GM23338 (cell line): ENCODE measurements at regions not wholly inside any gene's neighbourhood (a gene's known extent, or its start where the extent isn't known, plus 50 kb on each side); places are given as distances from the start of the nearest gene placed in this dataset.
A peak's percentile ranks its signal among the peaks of the same experiment; 100 is the strongest.

Experiments used
- ATAC-seq: fragments of 200-7000 bp; cut with Tn5 transposase; 3 replicates; pipeline ENCODE4 v1.9.1; 2020
- DNase-seq: peaks from one replicate; pipeline ENCODE4 v3.0.0-alpha.2; 2015; ENCODE audit warnings: low spot score
- H2AFZ ChIP-seq: fragments of 200-600 bp; sonication (generic); 2 replicates; pipeline ENCODE4 v1.8.0; 2016; ENCODE audit warnings: antibody characterized with exemption, mild to moderate bottlenecking, moderate library complexity
- H3F3A ChIP-seq: fragments of 200-600 bp; sonication (generic); replicated peaks from 2 replicates; pipeline ENCODE4 v1.8.0; 2017; ENCODE audit warnings: antibody characterized with exemption, mixed run types, low read depth
- H3K27ac ChIP-seq: fragments of 200-600 bp; sonication (generic); 2 replicates; pipeline ENCODE4 v1.6.1; 2016; ENCODE audit warnings: low read depth
- H3K27me3 ChIP-seq: fragments of 200-600 bp; sonication (generic); 2 replicates; pipeline ENCODE4 v1.8.0; 2016; ENCODE audit warnings: mild to moderate bottlenecking, mixed run types, moderate library complexity; ENCODE audit not compliant: insufficient read depth
- H3K36me3 ChIP-seq: fragments of 200-600 bp; sonication (generic); 2 replicates; pipeline ENCODE4 v1.8.0; 2016; ENCODE audit warnings: mild to moderate bottlenecking; ENCODE audit not compliant: insufficient read depth
- H3K4me1 ChIP-seq: fragments of 200-600 bp; sonication (generic); 2 replicates; pipeline ENCODE4 v1.8.0; 2016; ENCODE audit warnings: mild to moderate bottlenecking, moderate library complexity; ENCODE audit not compliant: insufficient read depth
- H3K4me2 ChIP-seq: fragments of 200-600 bp; sonication (generic); 2 replicates; pipeline ENCODE4 v1.7.1; 2017; ENCODE audit warnings: mixed run types
- H3K4me3 ChIP-seq: fragments of 200-600 bp; sonication (generic); 2 replicates; pipeline ENCODE4 v1.6.1; 2016; ENCODE audit warnings: mixed run types
- H3K79me2 ChIP-seq: fragments of 200-600 bp; sonication (generic); replicated peaks from 2 replicates; pipeline ENCODE4 v1.8.0; 2017; ENCODE audit warnings: mild to moderate bottlenecking; ENCODE audit not compliant: insufficient read depth
- H3K9me2 ChIP-seq: fragments of 200-600 bp; sonication (generic); 2 replicates; pipeline ENCODE4 v1.8.0; 2017; ENCODE audit not compliant: insufficient read depth
- H4K20me1 ChIP-seq: fragments of 200-600 bp; sonication (generic); replicated peaks from 2 replicates; pipeline ENCODE4 v1.8.0; 2017; ENCODE audit warnings: mild to moderate bottlenecking; ENCODE audit not compliant: insufficient read depth
- H3K27ac Mint-ChIP-seq: 2 replicates; pipeline ENCODE4 v1.8.0; 2020; ENCODE audit warnings: inconsistent platforms, mild to moderate bottlenecking, moderate library complexity, mixed read lengths
- H3K27me3 Mint-ChIP-seq: 3 replicates; pipeline ENCODE4 v1.8.0; 2022; ENCODE audit warnings: low read depth, mild to moderate bottlenecking, moderate library complexity, mixed read lengths, inconsistent platforms; ENCODE audit not compliant: insufficient read depth, poor library complexity
- H3K36me3 Mint-ChIP-seq: 3 replicates; pipeline ENCODE4 v1.8.0; 2021; ENCODE audit warnings: low read depth, mild to moderate bottlenecking, inconsistent platforms, moderate library complexity, mixed read lengths
- H3K4me1 Mint-ChIP-seq: 3 replicates; pipeline ENCODE4 v1.8.0; 2020; ENCODE audit warnings: mild to moderate bottlenecking, inconsistent platforms, mixed read lengths
- H3K4me3 Mint-ChIP-seq: 3 replicates; pipeline ENCODE4 v1.8.0; 2021; ENCODE audit warnings: moderate library complexity, mild to moderate bottlenecking, inconsistent platforms, mixed read lengths
- H3K9me3 Mint-ChIP-seq: 3 replicates; pipeline ENCODE4 v1.8.0; 2020; ENCODE audit warnings: moderate library complexity, mild to moderate bottlenecking, inconsistent platforms, mixed read lengths
- EZH2phosphoT487 ChIP-seq: fragments of 200-600 bp; sonication (generic); IDR thresholded peaks from one replicate; pipeline ENCODE4 v1.8.1; 2018; ENCODE audit warnings: antibody characterized with exemption; ENCODE audit not compliant: unreplicated experiment
- NANOG ChIP-seq: IDR thresholded peaks from 2 replicates; pipeline ENCODE4 v1.6.1; 2016; ENCODE audit warnings: antibody characterized with exemption, borderline replicate concordance
- ZNF114 ChIP-seq: fragments of 250-450 bp; sonication (Bioruptor Pico); IDR thresholded peaks from 2 replicates; pipeline ENCODE4 v1.5.0; 2020; ENCODE audit warnings: mild to moderate bottlenecking, moderate library complexity
- ZNF331 ChIP-seq: fragments of 250-450 bp; sonication (Bioruptor Pico); IDR thresholded peaks from 2 replicates; pipeline ENCODE4 v1.5.0; 2020; ENCODE audit warnings: low read depth, mild to moderate bottlenecking, moderate library complexity
- TF ChIP-seq, protein P1 (sequence below): fragments of 250-450 bp; sonication (Bioruptor Pico); IDR thresholded peaks from 2 replicates; pipeline ENCODE4 v1.5.0; 2020; ENCODE audit warnings: mild to moderate bottlenecking, moderate library complexity
- TF ChIP-seq, protein P2 (sequence below): IDR thresholded peaks from 2 replicates; pipeline ENCODE4 v1.6.1; 2016; ENCODE audit warnings: antibody characterized with exemption

DNA sequence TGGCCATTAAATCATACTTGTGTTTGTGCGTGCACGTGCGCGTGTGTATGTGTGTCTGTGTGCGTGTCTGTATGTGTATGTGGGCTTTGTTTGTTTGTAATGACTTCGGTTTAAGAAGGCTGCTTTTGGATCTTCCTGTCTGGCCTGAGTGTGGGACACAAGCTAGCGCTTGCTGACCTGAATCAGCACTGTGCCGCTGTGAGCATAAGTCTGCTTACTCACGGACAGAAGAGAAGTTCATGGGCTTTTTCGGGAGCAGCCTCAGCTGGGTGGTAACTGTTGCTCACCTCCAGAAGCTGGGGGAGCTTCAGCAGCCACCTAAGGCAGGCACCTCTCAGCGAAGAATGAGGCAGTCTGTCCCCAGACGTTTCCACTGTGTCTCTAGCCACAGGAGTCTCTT, 56.1 kb upstream of the TRUB1 start:
- DNase-seq (no peak), ATAC-seq (peak; percentile 10)
- Histone ChIP-seq H3K9me2 (no peaks in the 10 kb centered on the region), H3K4me3 (no peak overlapping the region), H3K36me3 (no peaks in the 10 kb centered on the region), H4K20me1 (no peaks in the 10 kb centered on the region), H3K79me2 (no peaks in the 10 kb centered on the region), H3K4me2 (peak overlapping the region; percentile 66), H3K27me3 (no peaks in the 10 kb centered on the region), H2AFZ (peak overlapping the region; percentile 84), H3K4me1 (peaks cover 35% of the 10 kb centered on the region), H3F3A (no peaks in the 10 kb centered on the region), H3K27ac (no peak overlapping the region)
- H3K9me3 Mint-ChIP-seq = no peaks in the 10 kb centered on the region
- TF ChIP-seq, protein P1, sequence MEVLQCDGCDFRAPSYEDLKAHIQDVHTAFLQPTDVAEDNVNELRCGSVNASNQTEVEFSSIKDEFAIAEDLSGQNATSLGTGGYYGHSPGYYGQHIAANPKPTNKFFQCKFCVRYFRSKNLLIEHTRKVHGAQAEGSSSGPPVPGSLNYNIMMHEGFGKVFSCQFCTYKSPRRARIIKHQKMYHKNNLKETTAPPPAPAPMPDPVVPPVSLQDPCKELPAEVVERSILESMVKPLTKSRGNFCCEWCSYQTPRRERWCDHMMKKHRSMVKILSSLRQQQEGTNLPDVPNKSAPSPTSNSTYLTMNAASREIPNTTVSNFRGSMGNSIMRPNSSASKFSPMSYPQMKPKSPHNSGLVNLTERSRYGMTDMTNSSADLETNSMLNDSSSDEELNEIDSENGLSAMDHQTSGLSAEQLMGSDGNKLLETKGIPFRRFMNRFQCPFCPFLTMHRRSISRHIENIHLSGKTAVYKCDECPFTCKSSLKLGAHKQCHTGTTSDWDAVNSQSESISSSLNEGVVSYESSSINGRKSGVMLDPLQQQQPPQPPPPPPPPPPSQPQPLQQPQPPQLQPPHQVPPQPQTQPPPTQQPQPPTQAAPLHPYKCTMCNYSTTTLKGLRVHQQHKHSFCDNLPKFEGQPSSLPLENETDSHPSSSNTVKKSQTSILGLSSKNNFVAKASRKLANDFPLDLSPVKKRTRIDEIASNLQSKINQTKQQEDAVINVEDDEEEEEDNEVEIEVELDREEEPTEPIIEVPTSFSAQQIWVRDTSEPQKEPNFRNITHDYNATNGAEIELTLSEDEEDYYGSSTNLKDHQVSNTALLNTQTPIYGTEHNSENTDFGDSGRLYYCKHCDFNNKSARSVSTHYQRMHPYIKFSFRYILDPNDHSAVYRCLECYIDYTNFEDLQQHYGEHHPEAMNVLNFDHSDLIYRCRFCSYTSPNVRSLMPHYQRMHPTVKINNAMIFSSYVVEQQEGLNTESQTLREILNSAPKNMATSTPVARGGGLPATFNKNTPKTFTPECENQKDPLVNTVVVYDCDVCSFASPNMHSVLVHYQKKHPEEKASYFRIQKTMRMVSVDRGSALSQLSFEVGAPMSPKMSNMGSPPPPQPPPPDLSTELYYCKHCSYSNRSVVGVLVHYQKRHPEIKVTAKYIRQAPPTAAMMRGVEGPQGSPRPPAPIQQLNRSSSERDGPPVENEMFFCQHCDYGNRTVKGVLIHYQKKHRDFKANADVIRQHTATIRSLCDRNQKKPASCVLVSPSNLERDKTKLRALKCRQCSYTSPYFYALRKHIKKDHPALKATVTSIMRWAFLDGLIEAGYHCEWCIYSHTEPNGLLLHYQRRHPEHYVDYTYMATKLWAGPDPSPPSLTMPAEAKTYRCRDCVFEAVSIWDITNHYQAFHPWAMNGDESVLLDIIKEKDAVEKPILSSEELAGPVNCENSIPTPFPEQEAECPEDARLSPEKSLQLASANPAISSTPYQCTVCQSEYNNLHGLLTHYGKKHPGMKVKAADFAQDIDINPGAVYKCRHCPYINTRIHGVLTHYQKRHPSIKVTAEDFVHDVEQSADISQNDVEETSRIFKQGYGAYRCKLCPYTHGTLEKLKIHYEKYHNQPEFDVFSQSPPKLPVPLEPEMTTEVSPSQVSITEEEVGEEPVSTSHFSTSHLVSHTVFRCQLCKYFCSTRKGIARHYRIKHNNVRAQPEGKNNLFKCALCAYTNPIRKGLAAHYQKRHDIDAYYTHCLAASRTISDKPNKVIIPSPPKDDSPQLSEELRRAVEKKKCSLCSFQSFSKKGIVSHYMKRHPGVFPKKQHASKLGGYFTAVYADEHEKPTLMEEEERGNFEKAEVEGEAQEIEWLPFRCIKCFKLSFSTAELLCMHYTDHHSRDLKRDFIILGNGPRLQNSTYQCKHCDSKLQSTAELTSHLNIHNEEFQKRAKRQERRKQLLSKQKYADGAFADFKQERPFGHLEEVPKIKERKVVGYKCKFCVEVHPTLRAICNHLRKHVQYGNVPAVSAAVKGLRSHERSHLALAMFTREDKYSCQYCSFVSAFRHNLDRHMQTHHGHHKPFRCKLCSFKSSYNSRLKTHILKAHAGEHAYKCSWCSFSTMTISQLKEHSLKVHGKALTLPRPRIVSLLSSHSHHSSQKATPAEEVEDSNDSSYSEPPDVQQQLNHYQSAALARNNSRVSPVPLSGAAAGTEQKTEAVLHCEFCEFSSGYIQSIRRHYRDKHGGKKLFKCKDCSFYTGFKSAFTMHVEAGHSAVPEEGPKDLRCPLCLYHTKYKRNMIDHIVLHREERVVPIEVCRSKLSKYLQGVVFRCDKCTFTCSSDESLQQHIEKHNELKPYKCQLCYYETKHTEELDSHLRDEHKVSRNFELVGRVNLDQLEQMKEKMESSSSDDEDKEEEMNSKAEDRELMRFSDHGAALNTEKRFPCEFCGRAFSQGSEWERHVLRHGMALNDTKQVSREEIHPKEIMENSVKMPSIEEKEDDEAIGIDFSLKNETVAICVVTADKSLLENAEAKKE = no peak
- TF ChIP-seq ZNF114 (CRISPR knock-in tag) = no peak
- TF ChIP-seq NANOG = no peak
- no peak for TF ChIP-seq ZNF331 (CRISPR knock-in tag)
- TF ChIP-seq EZH2phosphoT487 = no peak
- H3K27ac Mint-ChIP-seq = peak overlapping the region; percentile 8; the same call in 1 of the 2 replicates
- H3K4me3 Mint-ChIP-seq = no peak overlapping the region
- H3K27me3 Mint-ChIP-seq = peaks cover 12% of the 10 kb centered on the region
- no peaks in the 10 kb centered on the region for H3K36me3 Mint-ChIP-seq
- H3K4me1 Mint-ChIP-seq = peaks cover 34% of the 10 kb centered on the region

DNA sequence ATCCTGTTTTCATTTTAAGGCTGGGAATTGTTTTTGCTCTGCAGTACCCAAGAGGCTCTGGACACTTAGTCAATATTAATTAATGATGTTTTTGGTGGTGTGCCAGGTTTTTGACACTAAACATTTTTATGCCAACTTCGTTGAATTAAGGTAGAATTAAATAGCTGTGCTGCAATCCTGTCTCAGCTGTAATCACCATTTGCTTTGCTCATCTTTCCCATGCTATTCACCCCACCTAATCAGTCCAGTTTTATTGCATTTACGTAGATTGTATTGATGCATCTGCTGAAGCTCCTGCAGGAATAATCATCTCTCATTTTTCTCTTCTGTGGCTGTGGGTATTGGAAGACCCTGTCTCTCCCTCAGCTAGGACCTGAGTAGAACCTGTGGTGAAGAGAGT, 52.6 kb upstream of the TRUB1 start:
- peaks cover 20% of the 10 kb centered on the region for H3K4me1 Mint-ChIP-seq
- no peaks in the 10 kb centered on the region for H3F3A ChIP-seq
- no peak for ATAC-seq
- H3K4me1 ChIP-seq = peaks cover 23% of the 10 kb centered on the region
- H3K79me2 ChIP-seq = no peaks in the 10 kb centered on the region
- no peak overlapping the region for H3K4me3 Mint-ChIP-seq
- H3K36me3 ChIP-seq = no peaks in the 10 kb centered on the region
- no peaks in the 10 kb centered on the region for H3K27me3 ChIP-seq
- DNase-seq = no peak
- H3K36me3 Mint-ChIP-seq = no peaks in the 10 kb centered on the region
- peaks cover 8% of the 10 kb centered on the region for H3K27me3 Mint-ChIP-seq
- no peak overlapping the region for H3K4me3 ChIP-seq
- H3K9me3 Mint-ChIP-seq = no peaks in the 10 kb centered on the region
- H4K20me1 ChIP-seq = no peaks in the 10 kb centered on the region
- no peak overlapping the region for H2AFZ ChIP-seq
- no peak overlapping the region for H3K27ac ChIP-seq
- no peak overlapping the region for H3K27ac Mint-ChIP-seq
- no peak overlapping the region for H3K4me2 ChIP-seq
- H3K9me2 ChIP-seq = no peaks in the 10 kb centered on the region
- no peak for TF ChIP-seq EZH2phosphoT487
- TF ChIP-seq, protein P1 = no peak
- TF ChIP-seq, protein P2, sequence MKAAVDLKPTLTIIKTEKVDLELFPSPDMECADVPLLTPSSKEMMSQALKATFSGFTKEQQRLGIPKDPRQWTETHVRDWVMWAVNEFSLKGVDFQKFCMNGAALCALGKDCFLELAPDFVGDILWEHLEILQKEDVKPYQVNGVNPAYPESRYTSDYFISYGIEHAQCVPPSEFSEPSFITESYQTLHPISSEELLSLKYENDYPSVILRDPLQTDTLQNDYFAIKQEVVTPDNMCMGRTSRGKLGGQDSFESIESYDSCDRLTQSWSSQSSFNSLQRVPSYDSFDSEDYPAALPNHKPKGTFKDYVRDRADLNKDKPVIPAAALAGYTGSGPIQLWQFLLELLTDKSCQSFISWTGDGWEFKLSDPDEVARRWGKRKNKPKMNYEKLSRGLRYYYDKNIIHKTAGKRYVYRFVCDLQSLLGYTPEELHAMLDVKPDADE = no peak
